ENCODE measurements at regions not wholly inside any gene's neighbourhood (a gene's known extent, or its start where the extent isn't known, plus 50 kb on each side); places are given as distances from the start of the nearest gene placed in this dataset.

DNA sequence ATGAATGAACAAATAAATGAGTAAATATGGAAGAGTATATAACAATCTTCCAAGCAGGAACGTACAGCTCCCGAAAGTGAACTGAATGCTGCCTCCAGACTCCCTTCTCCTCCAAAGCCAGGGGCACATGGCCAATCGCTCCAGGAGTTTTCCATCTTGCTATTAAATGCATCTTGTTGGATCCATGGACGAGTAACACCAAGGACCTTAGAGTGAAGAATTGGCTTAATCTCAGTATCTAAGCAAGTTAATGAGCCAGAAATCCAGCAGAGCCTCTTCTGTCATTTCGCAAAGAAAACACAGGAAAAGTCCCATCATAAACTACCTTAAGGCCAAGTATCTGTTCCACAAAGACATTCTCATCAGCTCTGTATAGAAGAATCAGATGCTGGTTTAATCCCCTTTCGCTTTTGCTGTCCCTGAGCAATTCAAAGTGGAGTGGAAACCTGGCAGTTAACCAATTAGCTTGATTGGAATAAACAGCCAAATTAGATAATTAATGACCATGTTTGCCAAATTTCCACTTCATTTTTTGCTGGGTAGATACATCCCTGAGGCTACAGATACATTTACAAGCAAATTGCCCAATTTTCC, 116.0 kb downstream of the MIS18A start:
- H3K36me3 ChIP-seq (replicated peaks in 1 of 2; ENCODE audit: control insufficient read depth in 1 of 2, insufficient read depth in 2 of 2, low read length in 2 of 2) = no peaks in the 10 kb centered on the region
- DNase-seq (ENCODE audit: low spot score) (no peak), ATAC-seq (no peak), FAIRE-seq (no peak)
- ChIA-PET POLR2A (no interaction called here), CTCF (ENCODE audit: low intra/inter-chr PET ratio, low total read pairs) (no interaction called here)
- no peaks in the 10 kb centered on the region for H3K4me1 ChIP-seq (ENCODE audit: insufficient read depth, low read length)
- no peak overlapping the region for H3K9ac ChIP-seq (ENCODE audit: insufficient read depth, low read depth, low read length)
- in situ Hi-C loops (cut with HindIII; ENCODE audit: extremely low pct_ligation_motif_present, low pct_unique_long_range_greater_than_20kb) (no loop called here), intact Hi-C loops (cut with micrococcal nuclease; ENCODE audit: unreplicated experiment) (no loop called here)
- no peaks in the 10 kb centered on the region for H3K27me3 ChIP-seq (ENCODE audit: control insufficient read depth in 1 of 2, insufficient read depth in 2 of 2, low read length in 2 of 2)
- no peaks in the 10 kb centered on the region for H3K79me2 ChIP-seq (ENCODE audit: insufficient read depth, low read length)
- no peaks in the 10 kb centered on the region for H3K9me3 ChIP-seq (ENCODE audit: low read length)
- no TSS peak for BruUV-seq (replicated peaks)
- 4% methylated on average over 6 of the region's 6 CpGs for WGBS (ENCODE audit: low lambda C conversion rate)
- no peaks in the 10 kb centered on the region for H4K20me1 ChIP-seq (ENCODE audit: insufficient read depth, low read length)
- no peak overlapping the region for H3K27ac ChIP-seq (ENCODE audit: extremely low read length, insufficient read depth, low read length)
- TF ChIP-seq HMGA1 (CRISPR knock-in tag; conservative IDR thresholded peaks at IDR 0.05) (no peak), ZNF572 (CRISPR knock-in tag; IDR thresholded peaks at IDR 0.05) (no peak), SP5 (CRISPR knock-in tag; IDR thresholded peaks at IDR 0.05; ENCODE audit: borderline replicate concordance, low read depth) (no peak), ARID2 (CRISPR knock-in tag; IDR thresholded peaks at IDR 0.05; ENCODE audit: borderline replicate concordance) (no peak), TEAD2 (CRISPR knock-in tag; IDR thresholded peaks at IDR 0.05) (no peak), NFRKB (IDR thresholded peaks at IDR 0.05) (no peak), HNRNPK (IDR thresholded peaks at IDR 0.05; ENCODE audit: low read depth, low read length, poor library complexity, severe bottlenecking) (no peak)
- no peak overlapping the region for H3K4me2 ChIP-seq (ENCODE audit: low read depth, low read length)
- no peak overlapping the region for H3K4me3 ChIP-seq (replicated peaks in 1 of 3; ENCODE audit: insufficient read depth in 1 of 3, low read depth in 2 of 3, low read length in 3 of 3)
- no peak overlapping the region for H2AFZ ChIP-seq (ENCODE audit: low read length)

DNA sequence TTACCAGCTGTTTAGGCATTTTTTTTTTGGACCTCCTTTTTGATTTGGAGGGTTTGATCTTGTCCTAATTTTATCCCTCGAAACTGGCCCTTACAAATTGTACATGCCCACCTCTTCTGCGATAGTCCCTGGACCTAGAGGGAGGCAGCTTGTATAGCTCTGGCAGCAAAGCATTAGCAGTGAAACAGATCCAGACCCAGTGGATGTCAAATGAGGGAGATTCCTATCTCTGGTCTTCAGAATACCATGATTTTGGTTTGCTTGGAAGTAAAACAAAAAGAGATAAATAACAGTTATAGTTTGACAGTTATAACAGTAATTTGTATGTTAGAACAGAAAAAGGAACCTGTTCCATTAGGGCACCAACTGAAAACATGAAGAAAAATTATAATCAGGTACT, 123.6 kb downstream of the MIS18A start:
- Histone ChIP-seq H3K27me3 (ENCODE audit: control insufficient read depth in 1 of 2, insufficient read depth in 2 of 2, low read length in 2 of 2) (no peaks in the 10 kb centered on the region), H3K4me1 (ENCODE audit: insufficient read depth, low read length) (no peaks in the 10 kb centered on the region), H3K36me3 (replicated peaks in 1 of 2; ENCODE audit: control insufficient read depth in 1 of 2, insufficient read depth in 2 of 2, low read length in 2 of 2) (no peaks in the 10 kb centered on the region), H3K9me3 (ENCODE audit: low read length) (no peaks in the 10 kb centered on the region), H4K20me1 (ENCODE audit: insufficient read depth, low read length) (no peaks in the 10 kb centered on the region), H3K27ac (ENCODE audit: extremely low read length, insufficient read depth, low read length) (no peak overlapping the region), H2AFZ (ENCODE audit: low read length) (no peak overlapping the region), H3K9ac (ENCODE audit: insufficient read depth, low read depth, low read length) (no peak overlapping the region), H3K4me3 (replicated peaks in 1 of 3; ENCODE audit: insufficient read depth in 1 of 3, low read depth in 2 of 3, low read length in 3 of 3) (no peak overlapping the region), H3K79me2 (ENCODE audit: insufficient read depth, low read length) (no peaks in the 10 kb centered on the region), H3K4me2 (ENCODE audit: low read depth, low read length) (no peak overlapping the region)
- FAIRE-seq = no peak
- TF ChIP-seq ZSCAN20 (CRISPR knock-in tag; IDR thresholded peaks at IDR 0.05; ENCODE audit: borderline replicate concordance) = no peak
- no peak for TF ChIP-seq ATRX (CRISPR knock-in tag; IDR thresholded peaks at IDR 0.05; ENCODE audit: borderline replicate concordance)
- no TSS peak for BruUV-seq (replicated peaks)
- in situ Hi-C loops (cut with HindIII; ENCODE audit: extremely low pct_ligation_motif_present, low pct_unique_long_range_greater_than_20kb) (no loop called here), intact Hi-C loops (cut with micrococcal nuclease; ENCODE audit: unreplicated experiment) (no loop called here)
- DNase-seq (ENCODE audit: low spot score) = no peak
- ChIA-PET POLR2A (no interaction called here), CTCF (ENCODE audit: low intra/inter-chr PET ratio, low total read pairs) (no interaction called here)
- no peak for ATAC-seq
- 49% methylated on average over 2 of the region's 2 CpGs for WGBS (ENCODE audit: low lambda C conversion rate)
